H1 (cell line): ENCODE measurements at regions not wholly inside any gene's neighbourhood (a gene's known extent, or its start where the extent isn't known, plus 50 kb on each side); places are given as distances from the start of the nearest gene placed in this dataset.

Experiments
- CTCF ChIA-PET: fragments of 300-600 bp; sonication (Branson Sonifier 250); formaldehyde crosslinking; loops from one replicate; lab custom pipeline; 2021; ENCODE audit not compliant: partially characterized antibody; lab: Charles Lee
- POLR2A ChIA-PET: fragments of 300-600 bp; sonication (Branson Sonifier 250); formaldehyde crosslinking; loops from one replicate; lab custom pipeline; 2021; ENCODE audit warnings: inconsistent platforms; ENCODE audit not compliant: partially characterized antibody; lab: Charles Lee
- DNase-seq, 2 experiments: peaks; one replicate each; pipeline versions ENCODE4 v3.0.0 to v3.0.0-alpha.2; 2010 to 2022; ENCODE audit warnings: low spot score in 2 of 2, low read depth in 1 of 2, mixed read lengths in 1 of 2
- FAIRE-seq: peaks from 2 replicates; lab custom pipeline; 2011; peaks lifted over from hg19 to GRCh38; lab: Jason Lieb, UNC
- H2AFZ ChIP-seq: 2 replicates; pipeline ENCODE4 v1.8.1; 2012; ENCODE audit warnings: low read length, inconsistent platforms
- H2AK5ac ChIP-seq: 2 replicates; pipeline ENCODE4 v1.6.1; 2013; ENCODE audit warnings: low read depth, low read length
- H2BK120ac ChIP-seq: replicated peaks from 2 replicates; pipeline ENCODE3; 2013; ENCODE audit warnings: low read depth, low read length, inconsistent platforms
- H2BK12ac ChIP-seq: 2 replicates; pipeline ENCODE4 v1.6.1; 2013; ENCODE audit warnings: low read depth, low read length
- H2BK15ac ChIP-seq: 2 replicates; pipeline ENCODE4 v1.6.1; 2013; ENCODE audit warnings: low read length
- H2BK20ac ChIP-seq: 2 replicates; pipeline ENCODE4 v1.6.1; 2013; ENCODE audit warnings: low read length
- H2BK5ac ChIP-seq: 2 replicates; pipeline ENCODE4 v1.6.1; 2013; ENCODE audit warnings: low read depth, low read length
- H3K14ac ChIP-seq: 2 replicates; pipeline ENCODE4 v1.6.1; 2013; ENCODE audit warnings: inconsistent platforms; ENCODE audit not compliant: insufficient read length
- H3K18ac ChIP-seq: 2 replicates; pipeline ENCODE4 v1.6.1; 2013; ENCODE audit warnings: low read length; ENCODE audit errors: extremely low read depth
- H3K23ac ChIP-seq: 2 replicates; pipeline ENCODE4 v1.6.1; 2013; ENCODE audit warnings: inconsistent platforms; ENCODE audit not compliant: insufficient read length
- H3K23me2 ChIP-seq: 2 replicates; pipeline ENCODE4 v1.6.1; 2013; ENCODE audit warnings: low read depth, low read length
- H3K27ac ChIP-seq: 2 replicates; pipeline ENCODE4 v1.6.1; 2011; ENCODE audit warnings: low read depth, low read length, inconsistent platforms
- H3K27me3 ChIP-seq, 4 experiments: replicated peaks in 1 of 4; 1 replicate in 1 of 4; 2 replicates in 3 of 4; pipeline versions ENCODE4 v1.6.1 to v1.8.1; 2011 to 2013; ENCODE audit warnings: low read length in 3 of 4, mild to moderate bottlenecking in 3 of 4, inconsistent platforms in 2 of 4, mixed read lengths in 2 of 4, moderate library complexity in 1 of 4; ENCODE audit not compliant: control insufficient read depth in 3 of 4, insufficient read depth in 3 of 4; ENCODE audit errors: extremely low read depth in 1 of 4
- H3K36me3 ChIP-seq, 4 experiments: 2 replicates each; pipeline versions ENCODE4 v1.6.1 to v1.8.1; 2011 to 2013; ENCODE audit warnings: mild to moderate bottlenecking in 4 of 4, low read length in 3 of 4, moderate library complexity in 2 of 4, control low read depth in 1 of 4, inconsistent platforms in 1 of 4; ENCODE audit not compliant: insufficient read depth in 4 of 4, control insufficient read depth in 2 of 4
- H3K4ac ChIP-seq: replicated peaks from 2 replicates; pipeline ENCODE3; 2013; ENCODE audit warnings: low read length, low read depth, mixed read lengths, inconsistent platforms; ENCODE audit not compliant: insufficient read length
- H3K4me1 ChIP-seq, 4 experiments: replicated peaks in 1 of 4; 1 replicate in 1 of 4; 2 replicates in 3 of 4; pipeline versions ENCODE4 v1.6.1 to v1.8.1; 2011 to 2013; ENCODE audit warnings: low read length in 3 of 4, inconsistent platforms in 2 of 4, mixed read lengths in 1 of 4; ENCODE audit not compliant: insufficient read depth in 4 of 4, control insufficient read depth in 3 of 4
- H3K4me2 ChIP-seq, 2 experiments: 2 replicates each; pipeline versions ENCODE4 v1.6.1 to v1.8.1; 2011 to 2013; ENCODE audit warnings: low read depth in 2 of 2, low read length in 2 of 2, control low read depth in 1 of 2, inconsistent platforms in 1 of 2, mild to moderate bottlenecking in 1 of 2; ENCODE audit not compliant: insufficient read depth in 1 of 2
- H3K4me3 ChIP-seq, 4 experiments: fragments of 200-600, 300-600 bp in 1 of 4; sonication (generic), shearing (Covaris generic), sonication (Bioruptor Twin) in 1 of 4; 2 replicates each; pipeline versions ENCODE4 v1.5.1 to v1.8.1; 2011 to 2016; ENCODE audit warnings: low read length in 4 of 4, low read depth in 3 of 4, control low read depth in 2 of 4, inconsistent platforms in 2 of 4, mild to moderate bottlenecking in 2 of 4, mixed read lengths in 1 of 4, moderate library complexity in 1 of 4; ENCODE audit not compliant: insufficient read depth in 2 of 4; ENCODE audit errors: extremely low read depth in 1 of 4
- H3K56ac ChIP-seq: replicated peaks from 2 replicates; pipeline ENCODE3; 2013; ENCODE audit warnings: low read depth, mild to moderate bottlenecking, mixed read lengths, low read length, inconsistent platforms; ENCODE audit not compliant: insufficient read length
- H3K79me1 ChIP-seq: 2 replicates; pipeline ENCODE4 v1.6.1; 2013; ENCODE audit warnings: low read depth, low read length, control low read depth
- H3K79me2 ChIP-seq, 2 experiments: 2 replicates each; pipeline versions ENCODE4 v1.6.1 to v1.8.1; 2012 to 2013; ENCODE audit warnings: low read length in 2 of 2, mild to moderate bottlenecking in 2 of 2, inconsistent platforms in 1 of 2; ENCODE audit not compliant: insufficient read depth in 2 of 2, control insufficient read depth in 1 of 2
- H3K9ac ChIP-seq, 4 experiments: replicated peaks in 1 of 4; 1 replicate in 1 of 4; 2 replicates in 3 of 4; pipeline versions ENCODE4 v1.6.1 to v1.8.1; 2011 to 2013; ENCODE audit warnings: low read depth in 3 of 4, low read length in 3 of 4, control low read depth in 2 of 4, mild to moderate bottlenecking in 2 of 4, moderate library complexity in 2 of 4, inconsistent platforms in 1 of 4; ENCODE audit errors: extremely low read depth in 1 of 4
- H3K9me3 ChIP-seq, 2 experiments: 2 replicates each; pipeline versions ENCODE4 v1.6.1 to v1.8.1; 2012 to 2013; ENCODE audit warnings: mild to moderate bottlenecking in 2 of 2, moderate library complexity in 2 of 2, control low read depth in 1 of 2, inconsistent platforms in 1 of 2, low read depth in 1 of 2, low read length in 1 of 2, mixed read lengths in 1 of 2; ENCODE audit not compliant: insufficient read depth in 2 of 2
- H4K20me1 ChIP-seq, 2 experiments: replicated peaks in 1 of 2; 2 replicates each; pipeline versions ENCODE3 to v1.8.1; 2011 to 2013; ENCODE audit warnings: inconsistent platforms in 2 of 2, low read length in 2 of 2, mild to moderate bottlenecking in 1 of 2; ENCODE audit not compliant: insufficient read depth in 2 of 2, control insufficient read depth in 1 of 2
- H4K5ac ChIP-seq: 2 replicates; pipeline ENCODE4 v1.6.1; 2013; ENCODE audit warnings: low read length, low read depth, mixed read lengths, inconsistent platforms; ENCODE audit not compliant: insufficient read length
- H4K8ac ChIP-seq: 2 replicates; pipeline ENCODE4 v1.8.0; 2013; ENCODE audit warnings: mild to moderate bottlenecking, moderate library complexity, low read length, inconsistent platforms; ENCODE audit not compliant: insufficient read depth; ENCODE audit errors: extremely low read depth
- H4K91ac ChIP-seq: replicated peaks from 2 replicates; pipeline ENCODE3; 2013; ENCODE audit warnings: low read length, mixed read lengths, inconsistent platforms; ENCODE audit not compliant: insufficient read length
- BRCA1 ChIP-seq: IDR thresholded peaks from 2 replicates; pipeline ENCODE4 v1.6.1; 2012; ENCODE audit warnings: low read depth, low read length, improper control_type of control experiment
- EZH2 ChIP-seq: fragments of 200-600 bp; sonication (generic); IDR thresholded peaks from 2 replicates; pipeline ENCODE4 v1.7.1; 2012; ENCODE audit warnings: low read depth, mild to moderate bottlenecking, moderate library complexity, low read length, inconsistent platforms; ENCODE audit not compliant: severe bottlenecking
- HDAC6 ChIP-seq: IDR thresholded peaks from one replicate; pipeline ENCODE4 v1.7.1; 2012; ENCODE audit warnings: low read depth, mild to moderate bottlenecking, inconsistent platforms, low read length, moderate library complexity
- JUND ChIP-seq: IDR thresholded peaks from 2 replicates; pipeline ENCODE4 v1.6.1; 2011; ENCODE audit warnings: mild to moderate bottlenecking, improper control_type of control experiment, low read length
- KDM1A ChIP-seq: fragments of 200-600, 300-600 bp; sonication (generic); IDR thresholded peaks from 2 replicates; pipeline ENCODE4 v1.7.1; 2016; ENCODE audit warnings: mild to moderate bottlenecking, low read length, borderline replicate concordance
- KDM5A ChIP-seq: fragments of 200-600 bp; IDR thresholded peaks from 2 replicates; pipeline ENCODE4 v1.7.1; 2012; ENCODE audit warnings: mild to moderate bottlenecking, low read length, inconsistent platforms, mixed read lengths
- NRF1 ChIP-seq: IDR thresholded peaks from 2 replicates; pipeline ENCODE4 v1.6.1; 2011; ENCODE audit warnings: mild to moderate bottlenecking, low read depth, low read length, improper control_type of control experiment
- RAD21 ChIP-seq, 2 experiments: IDR thresholded peaks in 1 of 2; conservative IDR thresholded peaks in 1 of 2; 2 replicates each; pipeline ENCODE4 v1.6.1; 2011; ENCODE audit warnings: low read depth in 2 of 2, low read length in 2 of 2, improper control_type of control experiment in 1 of 2, inconsistent platforms in 1 of 2, mild to moderate bottlenecking in 1 of 2, moderate library complexity in 1 of 2
- RBBP5 ChIP-seq: IDR thresholded peaks from 2 replicates; pipeline ENCODE4 v1.7.1; 2012; ENCODE audit warnings: low read depth, mild to moderate bottlenecking, inconsistent platforms, low read length, moderate library complexity, borderline replicate concordance
- SIX5 ChIP-seq: IDR thresholded peaks from 2 replicates; pipeline ENCODE4 v1.6.1; 2011; ENCODE audit warnings: mild to moderate bottlenecking, low read depth, low read length
- SP1 ChIP-seq: IDR thresholded peaks from 2 replicates; pipeline ENCODE4 v1.6.1; 2011; ENCODE audit warnings: low read depth, low read length
- YY1 ChIP-seq: IDR thresholded peaks from 2 replicates; pipeline ENCODE4 v1.6.1; 2011; ENCODE audit warnings: low read depth, mild to moderate bottlenecking, low read length
- WGBS, 2 experiments: shearing (Covaris generic) in 1 of 2; methylation state at CpG; one replicate each; pipeline versions ENCODE4 v1.1.6 to v1.1.7; 2013 to 2015; ENCODE audit warnings: low lambda C conversion rate in 2 of 2, mixed read lengths in 2 of 2, inconsistent platforms in 1 of 2, low coverage in 1 of 2, missing lambda C conversion rate in 1 of 2; ENCODE audit not compliant: insufficient replicate concordance in 2 of 2, insufficient coverage in 1 of 2, insufficient read length in 1 of 2; ENCODE audit errors: extremely low coverage in 1 of 2, missing lambda C conversion rate in 1 of 2; 5-methylcytosine and 5-hydroxymethylcytosine counted together
- TF ChIP-seq, protein P1 (sequence below), 3 experiments: IDR thresholded peaks; 1 replicate in 2 of 3; 2 replicates in 1 of 3; pipeline versions ENCODE4 v1.5.1 to v1.6.1; 2011; ENCODE audit warnings: low read length in 3 of 3, mild to moderate bottlenecking in 3 of 3, inconsistent platforms in 2 of 3, low read depth in 1 of 3, moderate library complexity in 1 of 3; ENCODE audit not compliant: insufficient read depth in 1 of 3; ENCODE audit errors: control extremely low read depth in 1 of 3

DNA sequence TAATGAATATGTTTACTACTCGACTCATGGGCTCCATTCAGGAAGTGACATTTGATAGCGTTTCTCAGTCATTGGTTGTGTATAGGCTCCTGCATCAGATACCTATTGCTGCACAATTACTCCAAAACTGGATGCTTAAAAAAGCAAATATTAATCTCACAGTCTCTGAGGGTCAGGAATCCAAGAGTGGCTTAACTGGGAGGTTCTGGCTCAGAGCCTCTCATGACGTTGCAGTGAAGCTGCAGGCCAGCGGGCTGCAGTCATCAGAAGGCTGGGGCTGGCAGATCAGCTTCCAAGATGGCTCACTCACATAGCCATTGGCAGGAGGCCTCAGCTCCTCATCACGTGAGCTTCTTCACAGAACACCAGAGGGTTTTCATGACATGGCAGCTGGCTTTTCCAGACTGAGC is 525.1 kb upstream of the NBEA start:
- H3K36me3 ChIP-seq = no peaks in the 10 kb centered on the region
- no peak overlapping the region for H2AFZ ChIP-seq
- H4K8ac ChIP-seq = no peak overlapping the region
- no peak overlapping the region for H2BK15ac ChIP-seq
- H4K20me1 ChIP-seq = no peaks in the 10 kb centered on the region
- H3K23me2 ChIP-seq = no peaks in the 10 kb centered on the region; the same call in 1 of the 2 replicates
- no peak overlapping the region for H3K14ac ChIP-seq
- no peak overlapping the region for H3K4me3 ChIP-seq
- no peak overlapping the region for H2AK5ac ChIP-seq
- H4K91ac ChIP-seq = no peak overlapping the region
- POLR2A ChIA-PET = no interaction called here
- no peak overlapping the region for H2BK5ac ChIP-seq
- CTCF ChIA-PET = interaction anchor here (0.9 kb wide), 1 partner anchor 31 kb away, joined by 3 read pairs; no protein-coding TSS in a partner anchor
- no peak overlapping the region for H3K4me2 ChIP-seq
- H2BK120ac ChIP-seq = no peak overlapping the region
- no peaks in the 10 kb centered on the region for H3K27me3 ChIP-seq
- no peaks in the 10 kb centered on the region for H3K9me3 ChIP-seq
- no peak overlapping the region for H2BK20ac ChIP-seq
- H3K79me1 ChIP-seq = no peaks in the 10 kb centered on the region
- H3K4ac ChIP-seq = no peak overlapping the region
- no peak overlapping the region for H3K9ac ChIP-seq
- 90% methylated on average over 5 of the region's 5 CpGs; no CpG with 5 or more reads in 1 of the 2 experiments for WGBS, 2 experiments
- H4K5ac ChIP-seq = no peak overlapping the region
- H3K23ac ChIP-seq = no peak overlapping the region
- no peak overlapping the region for H3K56ac ChIP-seq
- no peaks in the 10 kb centered on the region for H3K79me2 ChIP-seq
- no peak for FAIRE-seq
- DNase-seq = no peak
- no peaks in the 10 kb centered on the region for H3K4me1 ChIP-seq
- H3K18ac ChIP-seq = no peak overlapping the region
- no peak overlapping the region for H2BK12ac ChIP-seq
- H3K27ac ChIP-seq = no peak overlapping the region
- TF ChIP-seq HDAC6 = no peak
- TF ChIP-seq YY1 = no peak
- no peak for TF ChIP-seq BRCA1
- no peak; a peak in 1 of 4 replicates for TF ChIP-seq RAD21 (IDR thresholded peaks at IDR 0.05 in 1 of 2, conservative IDR thresholded peaks at IDR 0.05 in 1 of 2; ENCODE audit: low read depth in 2 of 2, low read length in 2 of 2)
- TF ChIP-seq NRF1 = no peak
- TF ChIP-seq KDM1A = no peak
- no peak for TF ChIP-seq JUND
- no peak for TF ChIP-seq SP1
- no peak for TF ChIP-seq EZH2
- no peak for TF ChIP-seq SIX5
- TF ChIP-seq, protein P1, sequence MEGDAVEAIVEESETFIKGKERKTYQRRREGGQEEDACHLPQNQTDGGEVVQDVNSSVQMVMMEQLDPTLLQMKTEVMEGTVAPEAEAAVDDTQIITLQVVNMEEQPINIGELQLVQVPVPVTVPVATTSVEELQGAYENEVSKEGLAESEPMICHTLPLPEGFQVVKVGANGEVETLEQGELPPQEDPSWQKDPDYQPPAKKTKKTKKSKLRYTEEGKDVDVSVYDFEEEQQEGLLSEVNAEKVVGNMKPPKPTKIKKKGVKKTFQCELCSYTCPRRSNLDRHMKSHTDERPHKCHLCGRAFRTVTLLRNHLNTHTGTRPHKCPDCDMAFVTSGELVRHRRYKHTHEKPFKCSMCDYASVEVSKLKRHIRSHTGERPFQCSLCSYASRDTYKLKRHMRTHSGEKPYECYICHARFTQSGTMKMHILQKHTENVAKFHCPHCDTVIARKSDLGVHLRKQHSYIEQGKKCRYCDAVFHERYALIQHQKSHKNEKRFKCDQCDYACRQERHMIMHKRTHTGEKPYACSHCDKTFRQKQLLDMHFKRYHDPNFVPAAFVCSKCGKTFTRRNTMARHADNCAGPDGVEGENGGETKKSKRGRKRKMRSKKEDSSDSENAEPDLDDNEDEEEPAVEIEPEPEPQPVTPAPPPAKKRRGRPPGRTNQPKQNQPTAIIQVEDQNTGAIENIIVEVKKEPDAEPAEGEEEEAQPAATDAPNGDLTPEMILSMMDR (IDR thresholded peaks at IDR 0.05; ENCODE audit: control extremely low read depth in 1 of 3, insufficient read depth in 1 of 3, low read depth in 1 of 3, low read length in 3 of 3) = no peak
- no peak for TF ChIP-seq KDM5A
- no peak for TF ChIP-seq RBBP5
